ENCODE measurements at regions not wholly inside any gene's neighbourhood (a gene's known extent, or its start where the extent isn't known, plus 50 kb on each side); places are given as distances from the start of the nearest gene placed in this dataset.

GRCh38 chr4:152099555-152099954 lies 338.7 kb upstream of the GATB start:
- Mint-ChIP-seq H3K4me1 (ENCODE audit: low read depth) (peaks cover 22% of the 10 kb centered on the region), H3K4me3 (ENCODE audit: low read depth) (no peak overlapping the region), H3K27ac (no peak overlapping the region), H3K9me3 (ENCODE audit: low read depth) (no peaks in the 10 kb centered on the region), H3K36me3 (ENCODE audit: insufficient read depth) (no peaks in the 10 kb centered on the region), H3K27me3 (peaks cover 3% of the 10 kb centered on the region)
- no peak for TF ChIP-seq CTCF (IDR thresholded peaks at IDR 0.05; ENCODE audit: unreplicated experiment)
- DNase-seq (ENCODE audit: low spot score, unreplicated experiment): no peak

GRCh38 chr4:152099061-152099425 lies 338.2 kb upstream of the GATB start:
- DNase-seq (ENCODE audit: low spot score, unreplicated experiment): no peak
- H3K36me3 Mint-ChIP-seq (ENCODE audit: insufficient read depth): no peaks in the 10 kb centered on the region
- H3K4me3 Mint-ChIP-seq (ENCODE audit: low read depth): no peak overlapping the region
- H3K4me1 Mint-ChIP-seq (ENCODE audit: low read depth): peaks cover 23% of the 10 kb centered on the region
- TF ChIP-seq CTCF (IDR thresholded peaks at IDR 0.05; ENCODE audit: unreplicated experiment): no peak
- no peak overlapping the region for H3K27ac Mint-ChIP-seq
- H3K9me3 Mint-ChIP-seq (ENCODE audit: low read depth): no peaks in the 10 kb centered on the region
- peaks cover 6% of the 10 kb centered on the region for H3K27me3 Mint-ChIP-seq

GRCh38 chr4:152098365-152099060 lies 337.7 kb upstream of the GATB start:
- no peaks in the 10 kb centered on the region for H3K9me3 Mint-ChIP-seq (ENCODE audit: low read depth)
- peaks cover 8% of the 10 kb centered on the region for H3K27me3 Mint-ChIP-seq
- H3K27ac Mint-ChIP-seq: no peak overlapping the region
- no peak for TF ChIP-seq CTCF (IDR thresholded peaks at IDR 0.05; ENCODE audit: unreplicated experiment)
- H3K36me3 Mint-ChIP-seq (ENCODE audit: insufficient read depth): no peaks in the 10 kb centered on the region
- no peak overlapping the region for H3K4me3 Mint-ChIP-seq (ENCODE audit: low read depth)
- H3K4me1 Mint-ChIP-seq (ENCODE audit: low read depth): peaks cover 21% of the 10 kb centered on the region
- no peak for DNase-seq (ENCODE audit: low spot score, unreplicated experiment)

- Mint-ChIP-seq H3K27ac (no peak overlapping the region), H3K4me1 (ENCODE audit: low read depth) (peaks cover 15% of the 10 kb centered on the region), H3K27me3 (peaks cover 10% of the 10 kb centered on the region), H3K4me3 (ENCODE audit: low read depth) (no peak overlapping the region), H3K36me3 (ENCODE audit: insufficient read depth) (no peaks in the 10 kb centered on the region), H3K9me3 (ENCODE audit: low read depth) (no peaks in the 10 kb centered on the region)
- no peak for TF ChIP-seq CTCF (IDR thresholded peaks at IDR 0.05; ENCODE audit: unreplicated experiment)
- DNase-seq (ENCODE audit: low spot score, unreplicated experiment): no peak
Observed at GRCh38 chr4:152097371-152097770, 336.6 kb upstream of the GATB start.

- no peak overlapping the region for H3K27ac Mint-ChIP-seq
- H3K36me3 Mint-ChIP-seq (ENCODE audit: insufficient read depth): no peaks in the 10 kb centered on the region
- H3K4me3 Mint-ChIP-seq (ENCODE audit: low read depth): no peak overlapping the region
- peaks cover 6% of the 10 kb centered on the region for H3K4me1 Mint-ChIP-seq (ENCODE audit: low read depth)
- no peak for DNase-seq (ENCODE audit: low spot score, unreplicated experiment)
- no peaks in the 10 kb centered on the region for H3K9me3 Mint-ChIP-seq (ENCODE audit: low read depth)
- TF ChIP-seq CTCF (IDR thresholded peaks at IDR 0.05; ENCODE audit: unreplicated experiment): no peak
- peaks cover 10% of the 10 kb centered on the region for H3K27me3 Mint-ChIP-seq
Observed at GRCh38 chr4:152095701-152096070, 334.9 kb upstream of the GATB start.

Measured in progenitor cell of endocrine pancreas (in vitro differentiated cells).